ENCODE measurements at regions not wholly inside any gene's neighbourhood (a gene's known extent, or its start where the extent isn't known, plus 50 kb on each side); places are given as distances from the start of the nearest gene placed in this dataset.

- no peak overlapping the region for H2BK12ac ChIP-seq (ENCODE audit: low read length)
- H3K18ac ChIP-seq (ENCODE audit: low read length): no peak overlapping the region
- no peaks in the 10 kb centered on the region for H3K9me3 ChIP-seq (replicated peaks in 1 of 2; ENCODE audit: control insufficient read depth in 2 of 2, insufficient read depth in 1 of 2, low read depth in 1 of 2, low read length in 2 of 2)
- no peak overlapping the region for H3K4ac ChIP-seq (ENCODE audit: low read length)
- no peaks in the 10 kb centered on the region for H3K36me3 ChIP-seq (replicated peaks in 1 of 2; ENCODE audit: control insufficient read depth in 2 of 2, insufficient read depth in 2 of 2, low read length in 2 of 2)
- no peak overlapping the region for H2BK120ac ChIP-seq (ENCODE audit: low read depth, low read length)
- no peak overlapping the region for H2BK15ac ChIP-seq (ENCODE audit: low read length)
- no peak overlapping the region for H3K9ac ChIP-seq (ENCODE audit: low read depth, low read length, poor library complexity)
- no peak for DNase-seq (ENCODE audit: low spot score)
- H3K14ac ChIP-seq (ENCODE audit: low read length): no peak overlapping the region
- no peaks in the 10 kb centered on the region for H3K79me1 ChIP-seq (ENCODE audit: low read depth, low read length)
- no peak overlapping the region for H3K4me2 ChIP-seq (ENCODE audit: insufficient read depth, low read length, poor library complexity, severe bottlenecking)
- no peaks in the 10 kb centered on the region for H3K27me3 ChIP-seq (ENCODE audit: control insufficient read depth in 3 of 3, insufficient read depth in 3 of 3, low read depth in 1 of 3, low read length in 3 of 3)
- H3K27ac ChIP-seq (replicated peaks; ENCODE audit: low read length): no peak overlapping the region
- no peak overlapping the region for H3K4me3 ChIP-seq (ENCODE audit: low read length in 2 of 2)
- no peak overlapping the region for H2AFZ ChIP-seq (ENCODE audit: low read length)
- no CpG with 5 or more reads among the region's 1 CpG for WGBS, 2 donors (ENCODE audit: extremely low coverage in 2 of 2, insufficient read length in 2 of 2, insufficient replicate concordance in 1 of 2)
- H2BK5ac ChIP-seq (ENCODE audit: low read length): no peak overlapping the region
- H4K8ac ChIP-seq (ENCODE audit: low read depth, low read length): no peak overlapping the region
- H2AK5ac ChIP-seq (ENCODE audit: low read depth, low read length): no peak overlapping the region
- no peak overlapping the region for H3K23ac ChIP-seq (ENCODE audit: low read depth, low read length, poor library complexity)
- H3K4me1 ChIP-seq (ENCODE audit: control insufficient read depth in 2 of 2, insufficient read depth in 1 of 2, low read depth in 1 of 2, low read length in 2 of 2): no peaks in the 10 kb centered on the region
- H4K91ac ChIP-seq (ENCODE audit: low read depth, low read length, poor library complexity): no peak overlapping the region
Observed at GRCh38 chr13:37456041-37456440, 142.5 kb downstream of the POSTN start.

GRCh38 chr13:37453246-37453645 lies 145.3 kb downstream of the POSTN start:
- H3K79me1 ChIP-seq (ENCODE audit: low read depth, low read length): no peaks in the 10 kb centered on the region
- H3K9me3 ChIP-seq (replicated peaks in 1 of 2; ENCODE audit: control insufficient read depth in 2 of 2, insufficient read depth in 1 of 2, low read depth in 1 of 2, low read length in 2 of 2): no peaks in the 10 kb centered on the region
- H4K91ac ChIP-seq (ENCODE audit: low read depth, low read length, poor library complexity): no peak overlapping the region
- H3K18ac ChIP-seq (ENCODE audit: low read length): no peak overlapping the region
- no peak overlapping the region for H2AK5ac ChIP-seq (ENCODE audit: low read depth, low read length)
- no peak overlapping the region for H3K14ac ChIP-seq (ENCODE audit: low read length)
- no peak for DNase-seq (ENCODE audit: low spot score)
- H2BK5ac ChIP-seq (ENCODE audit: low read length): no peak overlapping the region
- no peak overlapping the region for H4K8ac ChIP-seq (ENCODE audit: low read depth, low read length)
- H2BK15ac ChIP-seq (ENCODE audit: low read length): no peak overlapping the region
- no peak overlapping the region for H3K4ac ChIP-seq (ENCODE audit: low read length)
- H3K4me3 ChIP-seq (ENCODE audit: low read length in 2 of 2): no peak overlapping the region
- H2BK120ac ChIP-seq (ENCODE audit: low read depth, low read length): no peak overlapping the region
- no peaks in the 10 kb centered on the region for H3K27me3 ChIP-seq (ENCODE audit: control insufficient read depth in 3 of 3, insufficient read depth in 3 of 3, low read depth in 1 of 3, low read length in 3 of 3)
- H3K23ac ChIP-seq (ENCODE audit: low read depth, low read length, poor library complexity): no peak overlapping the region
- no peak overlapping the region for H2BK12ac ChIP-seq (ENCODE audit: low read length)
- WGBS, 2 donors (ENCODE audit: extremely low coverage in 2 of 2, insufficient read length in 2 of 2, insufficient replicate concordance in 1 of 2): no CpG with 5 or more reads among the region's 2 CpGs
- H2AFZ ChIP-seq (ENCODE audit: low read length): no peak overlapping the region
- H3K27ac ChIP-seq (replicated peaks; ENCODE audit: low read length): no peak overlapping the region
- no peak overlapping the region for H3K9ac ChIP-seq (ENCODE audit: low read depth, low read length, poor library complexity)
- H3K4me1 ChIP-seq (ENCODE audit: control insufficient read depth in 2 of 2, insufficient read depth in 1 of 2, low read depth in 1 of 2, low read length in 2 of 2): peaks cover 0 to 1% of the 10 kb centered on the region in 2 donors
- H3K4me2 ChIP-seq (ENCODE audit: insufficient read depth, low read length, poor library complexity, severe bottlenecking): no peak overlapping the region
- no peaks in the 10 kb centered on the region for H3K36me3 ChIP-seq (replicated peaks in 1 of 2; ENCODE audit: control insufficient read depth in 2 of 2, insufficient read depth in 2 of 2, low read length in 2 of 2)

GRCh38 chr13:37450276-37450675 lies 148.3 kb downstream of the POSTN start:
- Histone ChIP-seq H3K27me3 (ENCODE audit: control insufficient read depth in 3 of 3, insufficient read depth in 3 of 3, low read depth in 1 of 3, low read length in 3 of 3) (no peaks in the 10 kb centered on the region), H2AFZ (ENCODE audit: low read length) (no peak overlapping the region), H3K36me3 (replicated peaks in 1 of 2; ENCODE audit: control insufficient read depth in 2 of 2, insufficient read depth in 2 of 2, low read length in 2 of 2) (no peaks in the 10 kb centered on the region), H4K91ac (ENCODE audit: low read depth, low read length, poor library complexity) (no peak overlapping the region), H2BK5ac (ENCODE audit: low read length) (no peak overlapping the region), H3K18ac (ENCODE audit: low read length) (no peak overlapping the region), H3K4me3 (ENCODE audit: low read length in 2 of 2) (no peak overlapping the region), H3K4ac (ENCODE audit: low read length) (no peak overlapping the region), H3K79me1 (ENCODE audit: low read depth, low read length) (no peaks in the 10 kb centered on the region), H3K4me2 (ENCODE audit: insufficient read depth, low read length, poor library complexity, severe bottlenecking) (no peak overlapping the region), H3K14ac (ENCODE audit: low read length) (no peak overlapping the region), H2BK12ac (ENCODE audit: low read length) (no peak overlapping the region), H3K27ac (replicated peaks; ENCODE audit: low read length) (no peak overlapping the region), H3K23ac (ENCODE audit: low read depth, low read length, poor library complexity) (no peak overlapping the region), H3K9ac (ENCODE audit: low read depth, low read length, poor library complexity) (no peak overlapping the region), H3K9me3 (replicated peaks in 1 of 2; ENCODE audit: control insufficient read depth in 2 of 2, insufficient read depth in 1 of 2, low read depth in 1 of 2, low read length in 2 of 2) (no peaks in the 10 kb centered on the region), H4K8ac (ENCODE audit: low read depth, low read length) (no peak overlapping the region), H2BK15ac (ENCODE audit: low read length) (no peak overlapping the region), H3K4me1 (ENCODE audit: control insufficient read depth in 2 of 2, insufficient read depth in 1 of 2, low read depth in 1 of 2, low read length in 2 of 2) (peaks cover 0 to 2% of the 10 kb centered on the region in 2 donors), H2BK120ac (ENCODE audit: low read depth, low read length) (no peak overlapping the region), H2AK5ac (ENCODE audit: low read depth, low read length) (no peak overlapping the region)
- no CpG with 5 or more reads among the region's 2 CpGs for WGBS, 2 donors (ENCODE audit: extremely low coverage in 2 of 2, insufficient read length in 2 of 2, insufficient replicate concordance in 1 of 2)
- no peak for DNase-seq (ENCODE audit: low spot score)

- no peak overlapping the region for H2AK5ac ChIP-seq (ENCODE audit: low read depth, low read length)
- H3K18ac ChIP-seq (ENCODE audit: low read length): no peak overlapping the region
- H3K9me3 ChIP-seq (replicated peaks in 1 of 2; ENCODE audit: control insufficient read depth in 2 of 2, insufficient read depth in 1 of 2, low read depth in 1 of 2, low read length in 2 of 2): no peaks in the 10 kb centered on the region
- peaks cover 0 to 2% of the 10 kb centered on the region in 2 donors for H3K4me1 ChIP-seq (ENCODE audit: control insufficient read depth in 2 of 2, insufficient read depth in 1 of 2, low read depth in 1 of 2, low read length in 2 of 2)
- no peak overlapping the region for H4K91ac ChIP-seq (ENCODE audit: low read depth, low read length, poor library complexity)
- no peaks in the 10 kb centered on the region for H3K36me3 ChIP-seq (replicated peaks in 1 of 2; ENCODE audit: control insufficient read depth in 2 of 2, insufficient read depth in 2 of 2, low read length in 2 of 2)
- no peak overlapping the region for H3K14ac ChIP-seq (ENCODE audit: low read length)
- no peak for DNase-seq (ENCODE audit: low spot score)
- no peak overlapping the region for H3K9ac ChIP-seq (ENCODE audit: low read depth, low read length, poor library complexity)
- H2BK5ac ChIP-seq (ENCODE audit: low read length): no peak overlapping the region
- no peak overlapping the region for H2BK12ac ChIP-seq (ENCODE audit: low read length)
- no peak overlapping the region for H4K8ac ChIP-seq (ENCODE audit: low read depth, low read length)
- no peaks in the 10 kb centered on the region for H3K79me1 ChIP-seq (ENCODE audit: low read depth, low read length)
- no peak overlapping the region for H3K23ac ChIP-seq (ENCODE audit: low read depth, low read length, poor library complexity)
- no peak overlapping the region for H3K4ac ChIP-seq (ENCODE audit: low read length)
- no peaks in the 10 kb centered on the region for H3K27me3 ChIP-seq (ENCODE audit: control insufficient read depth in 3 of 3, insufficient read depth in 3 of 3, low read depth in 1 of 3, low read length in 3 of 3)
- no peak overlapping the region for H2BK120ac ChIP-seq (ENCODE audit: low read depth, low read length)
- H3K4me3 ChIP-seq (ENCODE audit: low read length in 2 of 2): no peak overlapping the region
- H2AFZ ChIP-seq (ENCODE audit: low read length): no peak overlapping the region
- no peak overlapping the region for H2BK15ac ChIP-seq (ENCODE audit: low read length)
- H3K27ac ChIP-seq (replicated peaks; ENCODE audit: low read length): no peak overlapping the region
- WGBS, 2 donors (ENCODE audit: extremely low coverage in 2 of 2, insufficient read length in 2 of 2, insufficient replicate concordance in 1 of 2): no CpG with 5 or more reads among the region's 1 CpG
- H3K4me2 ChIP-seq (ENCODE audit: insufficient read depth, low read length, poor library complexity, severe bottlenecking): no peak overlapping the region
Observed at GRCh38 chr13:37448153-37448552, 150.4 kb downstream of the POSTN start.
